ENCODE measurements at regions not wholly inside any gene's neighbourhood (a gene's known extent, or its start where the extent isn't known, plus 50 kb on each side); places are given as distances from the start of the nearest gene placed in this dataset.

DNA sequence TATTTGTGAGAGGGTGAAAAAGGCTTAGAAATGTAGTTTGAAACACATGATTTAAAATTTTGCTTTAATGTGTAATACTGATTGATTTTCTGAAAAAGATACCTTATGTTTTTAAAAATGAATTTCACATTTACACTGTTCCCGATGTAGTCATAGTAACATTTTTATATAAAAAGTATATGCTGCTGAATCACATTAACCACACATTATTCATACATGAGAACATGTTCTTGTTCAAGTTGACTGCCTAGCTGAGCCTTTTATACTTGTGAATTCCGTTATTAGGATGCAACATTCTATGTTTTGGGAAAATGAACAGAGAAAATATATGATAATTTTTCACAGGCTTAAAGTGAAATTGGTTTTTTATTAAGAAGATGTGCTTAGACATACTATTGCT is 461.1 kb upstream of the NUDT12 start:
- no peak for TF ChIP-seq SIN3A (IDR thresholded peaks at IDR 0.05; ENCODE audit: borderline replicate concordance, low read depth, low read length)
- no peak for TF ChIP-seq RXRA (IDR thresholded peaks at IDR 0.05; ENCODE audit: borderline replicate concordance, low read depth)
- TF ChIP-seq RCOR1 (IDR thresholded peaks at IDR 0.05; ENCODE audit: low read length), result no peak
- no peak for TF ChIP-seq RAD21 (IDR thresholded peaks at IDR 0.05; ENCODE audit: low read length)
- TF ChIP-seq TAF1 (IDR thresholded peaks at IDR 0.05; ENCODE audit: borderline replicate concordance, low read depth, low read length), result no peak
- no peak for TF ChIP-seq RFX5 (IDR thresholded peaks at IDR 0.05; ENCODE audit: low read length)
- no peak for TF ChIP-seq YY1 (IDR thresholded peaks at IDR 0.05; ENCODE audit: low read depth)
- no peak for TF ChIP-seq SMC3 (IDR thresholded peaks at IDR 0.05; ENCODE audit: low read depth, low read length)
- TF ChIP-seq MEF2A (IDR thresholded peaks at IDR 0.05; ENCODE audit: borderline replicate concordance, low read depth), result no peak
- TF ChIP-seq TCF12 (IDR thresholded peaks at IDR 0.05), result no peak
- no peak for TF ChIP-seq GABPA (IDR thresholded peaks at IDR 0.05; ENCODE audit: low read depth)
- TF ChIP-seq, protein P1, sequence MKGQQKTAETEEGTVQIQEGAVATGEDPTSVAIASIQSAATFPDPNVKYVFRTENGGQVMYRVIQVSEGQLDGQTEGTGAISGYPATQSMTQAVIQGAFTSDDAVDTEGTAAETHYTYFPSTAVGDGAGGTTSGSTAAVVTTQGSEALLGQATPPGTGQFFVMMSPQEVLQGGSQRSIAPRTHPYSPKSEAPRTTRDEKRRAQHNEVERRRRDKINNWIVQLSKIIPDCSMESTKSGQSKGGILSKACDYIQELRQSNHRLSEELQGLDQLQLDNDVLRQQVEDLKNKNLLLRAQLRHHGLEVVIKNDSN (IDR thresholded peaks at IDR 0.05; ENCODE audit: borderline replicate concordance, low read depth), result no peak
- no peak for TF ChIP-seq EP300 (IDR thresholded peaks at IDR 0.05; ENCODE audit: borderline replicate concordance in 1 of 2, low read depth in 1 of 2, low read length in 1 of 2)
- TF ChIP-seq, protein P2, sequence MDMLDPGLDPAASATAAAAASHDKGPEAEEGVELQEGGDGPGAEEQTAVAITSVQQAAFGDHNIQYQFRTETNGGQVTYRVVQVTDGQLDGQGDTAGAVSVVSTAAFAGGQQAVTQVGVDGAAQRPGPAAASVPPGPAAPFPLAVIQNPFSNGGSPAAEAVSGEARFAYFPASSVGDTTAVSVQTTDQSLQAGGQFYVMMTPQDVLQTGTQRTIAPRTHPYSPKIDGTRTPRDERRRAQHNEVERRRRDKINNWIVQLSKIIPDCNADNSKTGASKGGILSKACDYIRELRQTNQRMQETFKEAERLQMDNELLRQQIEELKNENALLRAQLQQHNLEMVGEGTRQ (IDR thresholded peaks at IDR 0.05; ENCODE audit: borderline replicate concordance, low read depth, low read length), result no peak
- TF ChIP-seq, protein P3, sequence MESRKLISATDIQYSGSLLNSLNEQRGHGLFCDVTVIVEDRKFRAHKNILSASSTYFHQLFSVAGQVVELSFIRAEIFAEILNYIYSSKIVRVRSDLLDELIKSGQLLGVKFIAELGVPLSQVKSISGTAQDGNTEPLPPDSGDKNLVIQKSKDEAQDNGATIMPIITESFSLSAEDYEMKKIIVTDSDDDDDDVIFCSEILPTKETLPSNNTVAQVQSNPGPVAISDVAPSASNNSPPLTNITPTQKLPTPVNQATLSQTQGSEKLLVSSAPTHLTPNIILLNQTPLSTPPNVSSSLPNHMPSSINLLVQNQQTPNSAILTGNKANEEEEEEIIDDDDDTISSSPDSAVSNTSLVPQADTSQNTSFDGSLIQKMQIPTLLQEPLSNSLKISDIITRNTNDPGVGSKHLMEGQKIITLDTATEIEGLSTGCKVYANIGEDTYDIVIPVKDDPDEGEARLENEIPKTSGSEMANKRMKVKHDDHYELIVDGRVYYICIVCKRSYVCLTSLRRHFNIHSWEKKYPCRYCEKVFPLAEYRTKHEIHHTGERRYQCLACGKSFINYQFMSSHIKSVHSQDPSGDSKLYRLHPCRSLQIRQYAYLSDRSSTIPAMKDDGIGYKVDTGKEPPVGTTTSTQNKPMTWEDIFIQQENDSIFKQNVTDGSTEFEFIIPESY (IDR thresholded peaks at IDR 0.05; ENCODE audit: borderline replicate concordance, low read depth), result no peak
- TF ChIP-seq, protein P4, sequence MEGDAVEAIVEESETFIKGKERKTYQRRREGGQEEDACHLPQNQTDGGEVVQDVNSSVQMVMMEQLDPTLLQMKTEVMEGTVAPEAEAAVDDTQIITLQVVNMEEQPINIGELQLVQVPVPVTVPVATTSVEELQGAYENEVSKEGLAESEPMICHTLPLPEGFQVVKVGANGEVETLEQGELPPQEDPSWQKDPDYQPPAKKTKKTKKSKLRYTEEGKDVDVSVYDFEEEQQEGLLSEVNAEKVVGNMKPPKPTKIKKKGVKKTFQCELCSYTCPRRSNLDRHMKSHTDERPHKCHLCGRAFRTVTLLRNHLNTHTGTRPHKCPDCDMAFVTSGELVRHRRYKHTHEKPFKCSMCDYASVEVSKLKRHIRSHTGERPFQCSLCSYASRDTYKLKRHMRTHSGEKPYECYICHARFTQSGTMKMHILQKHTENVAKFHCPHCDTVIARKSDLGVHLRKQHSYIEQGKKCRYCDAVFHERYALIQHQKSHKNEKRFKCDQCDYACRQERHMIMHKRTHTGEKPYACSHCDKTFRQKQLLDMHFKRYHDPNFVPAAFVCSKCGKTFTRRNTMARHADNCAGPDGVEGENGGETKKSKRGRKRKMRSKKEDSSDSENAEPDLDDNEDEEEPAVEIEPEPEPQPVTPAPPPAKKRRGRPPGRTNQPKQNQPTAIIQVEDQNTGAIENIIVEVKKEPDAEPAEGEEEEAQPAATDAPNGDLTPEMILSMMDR (IDR thresholded peaks at IDR 0.05), result no peak
- TF ChIP-seq, protein P5, sequence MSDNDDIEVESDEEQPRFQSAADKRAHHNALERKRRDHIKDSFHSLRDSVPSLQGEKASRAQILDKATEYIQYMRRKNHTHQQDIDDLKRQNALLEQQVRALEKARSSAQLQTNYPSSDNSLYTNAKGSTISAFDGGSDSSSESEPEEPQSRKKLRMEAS (IDR thresholded peaks at IDR 0.05; ENCODE audit: low read depth), result no peak
- Histone ChIP-seq H3K79me2 (ENCODE audit: insufficient read depth) (no peaks in the 10 kb centered on the region), H3K27me3 (ENCODE audit: insufficient read depth) (no peaks in the 10 kb centered on the region), H3K36me3 (replicated peaks in 1 of 2; ENCODE audit: control insufficient read depth in 1 of 2, insufficient read depth in 2 of 2, low read length in 1 of 2) (peaks cover 0 to 2% of the 10 kb centered on the region in 2 experiments), H3K4me2 (no peak overlapping the region), H3F3A (replicated peaks; ENCODE audit: insufficient read depth) (no peaks in the 10 kb centered on the region), H3K9me3 (peaks cover 4% of the 10 kb centered on the region; the same call in 1 of the 2 replicates), H3K4me3 (ENCODE audit: low read depth in 2 of 2, low read length in 1 of 2) (no peak overlapping the region), H4K20me1 (ENCODE audit: insufficient read depth) (no peaks in the 10 kb centered on the region), H3K9me2 (no peaks in the 10 kb centered on the region), H3K27ac (ENCODE audit: low read depth in 2 of 2, low read length in 1 of 2) (no peak overlapping the region), H3K9ac (no peak overlapping the region), H3K4me1 (ENCODE audit: control insufficient read depth in 1 of 2, insufficient read depth in 2 of 2, low read depth in 1 of 2, low read length in 1 of 2) (no peaks in the 10 kb centered on the region), H2AFZ (ENCODE audit: low read depth) (no peak overlapping the region)
- WGBS (ENCODE audit: low lambda C conversion rate), result 72% methylated on average over 2 of the region's 2 CpGs
- POLR2A ChIA-PET, result no interaction called here
- no peak for DNase-seq
- CTCF ChIA-PET, result no interaction called here
